HG03565 (cell line): ENCODE measurements at regions not wholly inside any gene's neighbourhood (a gene's known extent, or its start where the extent isn't known, plus 50 kb on each side); places are given as distances from the start of the nearest gene placed in this dataset.

Experiments
- ATAC-seq: cut with Tn5 transposase; IDR thresholded peaks from one replicate; pipeline ENCODE4 v1.9.1; 2021; ENCODE audit warnings: mild to moderate bottlenecking, moderate library complexity; ENCODE audit not compliant: unreplicated experiment

GRCh38 chr13:85497652-85498051 lies 301.6 kb downstream of the SLITRK6 start:
- no peak for ATAC-seq

DNA sequence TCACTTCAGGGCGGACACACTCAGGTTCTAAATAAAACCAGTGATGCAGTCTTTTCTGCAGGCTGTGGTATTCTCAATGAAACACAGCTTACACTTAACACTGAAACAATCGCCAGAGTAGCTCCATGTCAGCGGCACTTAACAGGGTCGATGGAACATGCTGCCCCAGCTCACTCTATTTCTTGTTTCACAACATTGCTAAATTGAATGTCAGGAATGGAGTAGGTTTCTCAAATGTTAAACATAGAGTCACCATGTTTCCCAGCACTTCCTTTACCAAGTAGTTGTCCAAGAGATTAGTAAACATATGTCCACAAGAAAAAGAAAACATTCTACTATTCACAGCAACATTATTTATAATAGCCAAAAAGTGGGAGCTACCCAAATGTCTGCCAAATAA lies 306.9 kb downstream of the SLITRK6 start:
- no peak for ATAC-seq

GRCh38 chr13:85486663-85487062 lies 312.6 kb downstream of the SLITRK6 start:
- ATAC-seq: no peak

- no peak for ATAC-seq
Measured at GRCh38 chr13:85473144-85473543, 326.1 kb downstream of the SLITRK6 start.

GRCh38 chr13:85469320-85469719 lies 329.9 kb downstream of the SLITRK6 start:
- ATAC-seq: no peak

GRCh38 chr13:85462792-85463425 lies 336.3 kb downstream of the SLITRK6 start:
- ATAC-seq: no peak

GRCh38 chr13:85461621-85462020 lies 337.6 kb downstream of the SLITRK6 start:
- ATAC-seq: no peak

DNA sequence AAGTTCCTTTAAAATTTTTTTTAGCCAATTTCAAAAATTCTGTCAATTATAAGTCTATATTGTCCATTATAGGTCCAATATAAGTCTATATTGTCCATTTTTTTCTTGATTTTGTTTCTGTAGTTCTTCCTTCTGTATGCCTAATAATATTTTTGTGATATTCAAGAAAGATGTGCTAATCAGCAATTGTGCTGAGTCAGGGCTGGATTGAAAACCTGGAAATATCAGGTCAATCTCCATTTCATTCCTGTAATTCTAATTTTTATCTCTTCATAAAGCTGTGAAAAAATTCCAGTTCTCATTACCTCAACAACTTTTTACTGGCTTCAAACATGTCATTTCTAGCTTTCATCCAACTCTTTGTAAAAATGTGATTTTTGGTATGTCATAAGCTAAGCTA lies 353.7 kb downstream of the SLITRK6 start:
- no peak for ATAC-seq

- no peak for ATAC-seq
Measured at GRCh38 chr13:85441975-85442374, 357.2 kb downstream of the SLITRK6 start.

DNA sequence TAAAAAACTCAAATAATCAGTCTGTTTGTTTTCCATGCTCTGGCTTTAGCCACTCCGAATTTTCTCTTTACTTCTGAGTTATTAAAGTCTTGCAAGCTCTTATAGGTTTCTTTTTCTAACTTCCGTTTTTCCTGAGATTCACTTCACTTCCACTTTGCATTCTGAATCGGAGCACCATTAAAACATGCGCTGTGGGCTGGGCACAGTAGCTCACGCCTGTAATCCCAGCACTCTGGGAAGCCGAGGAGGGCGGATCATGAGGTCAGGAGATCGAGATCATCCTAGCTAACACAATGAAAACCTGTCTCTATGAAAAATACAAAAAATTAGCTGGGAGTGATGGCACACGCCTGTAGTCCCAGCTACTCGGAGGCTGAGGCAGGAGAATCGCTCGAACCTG lies 357.9 kb downstream of the SLITRK6 start:
- no peak for ATAC-seq

GRCh38 chr13:85436029-85436428 lies 363.2 kb downstream of the SLITRK6 start:
- ATAC-seq: no peak

DNA sequence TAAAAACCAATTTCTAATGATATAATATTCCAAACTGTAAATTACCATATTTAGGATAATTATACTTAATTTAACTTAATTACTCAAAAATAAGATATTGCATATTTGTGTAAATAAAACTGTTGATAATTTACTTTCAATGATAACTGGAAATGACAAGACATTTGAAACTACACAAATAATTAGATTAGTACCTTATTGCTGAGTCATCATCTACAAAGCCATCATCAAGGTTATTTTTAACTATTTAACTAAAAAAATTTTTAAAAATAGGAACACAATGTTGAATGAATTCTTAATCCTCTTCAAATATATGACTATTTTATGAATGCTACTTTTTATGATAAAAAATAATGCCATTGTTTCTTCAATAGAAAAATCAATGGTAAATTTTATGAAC lies 364.3 kb downstream of the SLITRK6 start:
- no peak for ATAC-seq

DNA sequence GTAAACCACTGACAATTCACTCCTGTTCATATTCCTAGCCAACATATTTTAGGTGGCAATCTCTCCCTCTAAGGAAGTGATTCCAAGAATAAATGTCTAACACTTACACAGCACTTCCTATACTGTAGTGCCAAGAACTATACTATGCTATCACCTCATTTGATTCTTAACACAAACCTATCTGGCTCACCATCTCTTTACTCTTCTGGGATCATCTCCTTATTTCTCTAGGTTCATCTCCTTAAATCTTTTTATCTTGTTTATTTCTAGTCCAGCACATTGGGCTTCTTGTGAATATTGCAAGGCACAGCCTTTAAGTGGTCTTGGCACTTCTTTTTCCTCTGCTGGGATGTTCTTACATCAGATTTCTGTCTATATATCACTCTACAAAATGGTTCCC lies 366.3 kb downstream of the SLITRK6 start:
- no peak for ATAC-seq

- ATAC-seq: no peak
Measured at GRCh38 chr13:85431720-85432119, 367.5 kb downstream of the SLITRK6 start.

GRCh38 chr13:85430216-85430794 lies 368.9 kb downstream of the SLITRK6 start:
- ATAC-seq: no peak

DNA sequence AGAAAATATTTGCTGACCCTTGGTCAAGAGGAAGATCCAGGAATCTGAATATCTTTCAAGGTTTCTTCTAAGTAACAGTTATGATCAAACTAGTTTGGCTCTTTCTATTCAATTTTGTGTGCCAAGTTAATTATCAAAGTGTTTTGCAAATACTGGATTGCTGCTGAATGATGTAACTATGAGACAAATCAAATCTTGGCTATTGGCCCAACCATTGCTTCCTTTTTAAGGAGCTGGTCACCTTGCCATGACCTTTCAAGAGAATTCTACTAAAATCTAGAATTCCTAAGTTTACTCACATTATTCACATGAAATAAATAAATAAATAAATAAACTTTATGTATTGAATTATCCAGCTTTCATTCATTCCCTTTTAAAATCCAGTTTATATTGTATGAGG lies 371.8 kb downstream of the SLITRK6 start:
- ATAC-seq: no peak

DNA sequence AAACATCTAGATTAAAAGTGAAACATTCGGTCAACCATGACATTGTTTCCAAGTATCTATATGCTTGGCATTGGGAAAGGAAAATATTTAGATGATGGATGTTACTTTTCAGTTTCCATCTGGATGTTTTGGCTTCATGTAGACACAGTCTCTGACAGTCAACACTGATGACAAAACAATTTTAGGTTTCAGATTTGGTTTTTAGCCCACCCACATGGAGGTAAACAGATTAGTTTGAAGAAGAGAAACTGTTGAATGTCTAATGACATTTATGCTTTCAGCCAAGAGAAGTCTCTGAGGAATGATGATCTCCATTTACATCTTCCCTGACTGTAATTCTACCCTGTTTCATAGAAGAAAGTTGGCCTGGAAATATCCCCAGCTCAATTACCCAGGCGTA lies 379.1 kb downstream of the SLITRK6 start:
- no peak for ATAC-seq

- no peak for ATAC-seq
Measured at GRCh38 chr13:85419611-85420010, 379.6 kb downstream of the SLITRK6 start.

- no peak for ATAC-seq
Measured at GRCh38 chr13:85417807-85418206, 381.4 kb downstream of the SLITRK6 start.

DNA sequence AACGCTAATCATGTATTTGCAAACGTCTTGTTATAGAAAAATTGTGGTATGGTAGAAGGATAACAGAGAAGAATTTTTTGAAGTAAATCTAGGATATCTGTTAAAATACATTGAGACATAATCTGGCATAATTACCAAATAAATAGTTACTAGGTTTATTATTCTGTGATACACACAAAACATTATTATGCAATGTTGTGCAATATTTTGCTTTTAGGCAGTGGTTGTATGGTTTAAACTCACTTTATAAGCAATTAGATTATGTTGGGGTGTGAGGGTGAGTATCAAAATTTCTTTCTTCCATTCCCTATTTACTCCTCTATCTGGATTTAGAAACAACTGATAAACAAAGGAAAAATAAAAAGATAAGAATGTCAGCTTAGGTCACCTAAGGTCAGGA lies 385.6 kb downstream of the SLITRK6 start:
- ATAC-seq: no peak

GRCh38 chr13:85412448-85412847 lies 386.8 kb downstream of the SLITRK6 start:
- ATAC-seq: no peak

GRCh38 chr13:85411591-85411990 lies 387.6 kb downstream of the SLITRK6 start:
- no peak for ATAC-seq

DNA sequence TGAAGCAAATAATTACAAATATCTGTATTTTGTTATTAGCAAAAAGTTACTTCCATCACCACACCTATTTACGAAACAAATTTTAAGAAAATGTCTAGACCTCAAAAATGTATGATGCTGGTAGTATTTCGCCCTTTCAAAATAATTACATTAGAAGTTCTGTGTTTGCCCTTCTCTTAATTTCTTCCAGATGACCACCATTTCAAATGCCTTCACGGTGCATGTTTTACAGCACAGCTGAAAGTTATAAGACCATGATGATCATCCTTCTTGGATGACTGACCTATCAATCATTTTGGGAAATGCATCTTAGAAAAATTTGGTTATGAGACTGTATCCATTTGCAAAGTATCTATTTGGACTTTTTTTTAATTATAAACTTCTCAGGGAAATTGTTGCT lies 390.8 kb downstream of the SLITRK6 start:
- no peak for ATAC-seq
